ENCODE measurements at regions not wholly inside any gene's neighbourhood (a gene's known extent, or its start where the extent isn't known, plus 50 kb on each side); places are given as distances from the start of the nearest gene placed in this dataset.
"Not testable (repeated sequence)": the region's sequence is repeated elsewhere in the genome, so short reads cannot be mapped to it uniquely, and the experiment has no call there.

GRCh38 chr7:156324201-156324600 is 316.4 kb upstream of the RNF32 start:
- Histone ChIP-seq H3K4me1 (replicated peaks in 1 of 2) (no peaks in the 10 kb centered on the region), H3K27ac (no peak overlapping the region), H3K4me3 (no peak overlapping the region)
- ATAC-seq (replicated peaks in 6 of 8): no peak
- in situ Hi-C loops (cut with MboI; ENCODE audit: low pct_unique_long_range_greater_than_20kb in 2 of 9, low sequenced_read_pairs in 9 of 9, unreplicated experiment in 9 of 9): no loop called here
- WGBS, 10 experiments: 0 to 63% (median 40%) methylated on average over 1 of the region's 1 CpG; no CpG with 5 or more reads in 1 of the 10 experiments

GRCh38 chr7:156321430-156321829 is 319.1 kb upstream of the RNF32 start:
- in situ Hi-C loops (cut with MboI; ENCODE audit: low pct_unique_long_range_greater_than_20kb in 2 of 9, low sequenced_read_pairs in 9 of 9, unreplicated experiment in 9 of 9); H3K27ac ChIP-seq; H3K4me3 ChIP-seq; H3K4me1 ChIP-seq (replicated peaks in 1 of 2); ATAC-seq (replicated peaks in 6 of 8): not testable (repeated sequence)
- 0 to 83% (median 0%) methylated on average over 1 of the region's 1 CpG; no CpG with 5 or more reads in 7 of the 10 experiments for WGBS, 10 experiments

- ATAC-seq (replicated peaks in 6 of 8): no peak
- Histone ChIP-seq H3K4me3 (no peak overlapping the region), H3K4me1 (replicated peaks in 1 of 2) (no peaks in the 10 kb centered on the region), H3K27ac (no peak overlapping the region)
- WGBS, 10 experiments: 0 to 90% (median 73%) methylated on average over 1 to 8 of the region's 11 CpGs; no CpG with 5 or more reads in 6 of the 10 experiments
- in situ Hi-C loops (cut with MboI; ENCODE audit: low pct_unique_long_range_greater_than_20kb in 2 of 9, low sequenced_read_pairs in 9 of 9, unreplicated experiment in 9 of 9): no loop called here
These were observed 321.6 kb upstream of the RNF32 start for GRCh38 chr7:156318926-156319325.

- WGBS, 10 experiments: 17 to 90% (median 69%) methylated on average over 1 to 17 of the region's 18 CpGs; no CpG with 5 or more reads in 2 of the 10 experiments
- in situ Hi-C loops (cut with MboI; ENCODE audit: low pct_unique_long_range_greater_than_20kb in 2 of 9, low sequenced_read_pairs in 9 of 9, unreplicated experiment in 9 of 9): no loop called here
- ATAC-seq (replicated peaks in 6 of 8): no peak
These were observed 322.1 kb upstream of the RNF32 start for GRCh38 chr7:156318426-156318825.

GRCh38 chr7:156309016-156309620 is 331.5 kb upstream of the RNF32 start:
- H3K4me1 ChIP-seq (replicated peaks in 1 of 2): no peaks in the 10 kb centered on the region
- H3K4me3 ChIP-seq: no peak overlapping the region
- WGBS, 10 experiments: 15 to 100% (median 29%) methylated on average over 1 to 10 of the region's 15 CpGs; no CpG with 5 or more reads in 3 of the 10 experiments
- no peak for ATAC-seq (replicated peaks in 6 of 8)
- no peak overlapping the region for H3K27ac ChIP-seq
- in situ Hi-C loops (cut with MboI; ENCODE audit: low pct_unique_long_range_greater_than_20kb in 2 of 9, low sequenced_read_pairs in 9 of 9, unreplicated experiment in 9 of 9): no loop called here

More at GRCh38 chr7:156318426-156318825, 322.1 kb upstream of the RNF32 start:
- H3K4me3 ChIP-seq: no peak overlapping the region
- no peak overlapping the region for H3K27ac ChIP-seq
- H3K4me1 ChIP-seq (replicated peaks in 1 of 2): no peaks in the 10 kb centered on the region

- no peak overlapping the region for H3K27ac ChIP-seq
- no peak overlapping the region for H3K4me3 ChIP-seq
- no peak for ATAC-seq (replicated peaks in 6 of 8)
- WGBS, 10 experiments: 0 to 100% (median 30%) methylated on average over 1 to 4 of the region's 9 CpGs; no CpG with 5 or more reads in 2 of the 10 experiments
- in situ Hi-C loops (cut with MboI; ENCODE audit: low pct_unique_long_range_greater_than_20kb in 2 of 9, low sequenced_read_pairs in 9 of 9, unreplicated experiment in 9 of 9): no loop called here
- H3K4me1 ChIP-seq (replicated peaks in 1 of 2): no peaks in the 10 kb centered on the region
These were observed 333.4 kb upstream of the RNF32 start for GRCh38 chr7:156307193-156307592.

- in situ Hi-C loops (cut with MboI; ENCODE audit: low pct_unique_long_range_greater_than_20kb in 2 of 9, low sequenced_read_pairs in 9 of 9, unreplicated experiment in 9 of 9): no loop called here
- no peak for ATAC-seq (replicated peaks in 6 of 8)
- Histone ChIP-seq H3K4me1 (replicated peaks in 1 of 2) (no peaks in the 10 kb centered on the region), H3K4me3 (no peak overlapping the region), H3K27ac (no peak overlapping the region)
- WGBS, 10 experiments: 16 to 84% (median 41%) methylated on average over 1 to 10 of the region's 10 CpGs; no CpG with 5 or more reads in 4 of the 10 experiments
These were observed 335.2 kb upstream of the RNF32 start for GRCh38 chr7:156305351-156305750.

GRCh38 chr7:156282816-156283215 is 357.8 kb upstream of the RNF32 start:
- H3K27ac ChIP-seq: no peak overlapping the region
- in situ Hi-C loops (cut with MboI; ENCODE audit: low pct_unique_long_range_greater_than_20kb in 2 of 9, low sequenced_read_pairs in 9 of 9, unreplicated experiment in 9 of 9): no loop called here

GRCh38 chr7:156279635-156280034 is 360.9 kb upstream of the RNF32 start:
- in situ Hi-C loops (cut with MboI; ENCODE audit: low pct_unique_long_range_greater_than_20kb in 2 of 9, low sequenced_read_pairs in 9 of 9, unreplicated experiment in 9 of 9): no loop called here
- Histone ChIP-seq H3K4me1 (replicated peaks in 1 of 2) (no peaks in the 10 kb centered on the region), H3K27ac (no peak overlapping the region), H3K4me3 (no peak overlapping the region)
- no peak for ATAC-seq (replicated peaks in 6 of 8)
- WGBS, 10 experiments: 20 to 90% (median 64%) methylated on average over 1 to 4 of the region's 4 CpGs; no CpG with 5 or more reads in 1 of the 10 experiments

More at GRCh38 chr7:156282816-156283215, 357.8 kb upstream of the RNF32 start:
- 0 to 87% (median 62%) methylated on average over 1 to 2 of the region's 2 CpGs; no CpG with 5 or more reads in 2 of the 10 experiments for WGBS, 10 experiments
- ATAC-seq (replicated peaks in 6 of 8): no peak
- Histone ChIP-seq H3K4me1 (replicated peaks in 1 of 2) (no peaks in the 10 kb centered on the region), H3K4me3 (no peak overlapping the region)

- in situ Hi-C loops (cut with MboI; ENCODE audit: low pct_unique_long_range_greater_than_20kb in 2 of 9, low sequenced_read_pairs in 9 of 9, unreplicated experiment in 9 of 9): no loop called here
- Histone ChIP-seq H3K4me1 (replicated peaks in 1 of 2) (no peaks in the 10 kb centered on the region), H3K27ac (no peak overlapping the region), H3K4me3 (no peak overlapping the region)
- 0 to 77% (median 32%) methylated on average over 1 to 4 of the region's 4 CpGs; no CpG with 5 or more reads in 2 of the 10 experiments for WGBS, 10 experiments
- ATAC-seq (replicated peaks in 6 of 8): no peak
These were observed 365.3 kb upstream of the RNF32 start for GRCh38 chr7:156275292-156275691.

- H3K27ac ChIP-seq: no peak overlapping the region
- no peak overlapping the region for H3K4me3 ChIP-seq
- in situ Hi-C loops (cut with MboI; ENCODE audit: low pct_unique_long_range_greater_than_20kb in 2 of 9, low sequenced_read_pairs in 9 of 9, unreplicated experiment in 9 of 9): no loop called here
- WGBS, 10 experiments: 0 to 62% (median 23%) methylated on average over 1 to 3 of the region's 3 CpGs; no CpG with 5 or more reads in 5 of the 10 experiments
- H3K4me1 ChIP-seq (replicated peaks in 1 of 2): no peaks in the 10 kb centered on the region
- ATAC-seq (replicated peaks in 6 of 8): no peak
These were observed 366.0 kb upstream of the RNF32 start for GRCh38 chr7:156274557-156274956.

- WGBS, 10 experiments: 0 to 53% (median 28%) methylated on average over 1 to 3 of the region's 3 CpGs
- Histone ChIP-seq H3K4me3 (no peak overlapping the region), H3K27ac (no peak overlapping the region), H3K4me1 (replicated peaks in 1 of 2) (no peaks in the 10 kb centered on the region)
- ATAC-seq (replicated peaks in 6 of 8): no peak
- in situ Hi-C loops (cut with MboI; ENCODE audit: low pct_unique_long_range_greater_than_20kb in 2 of 9, low sequenced_read_pairs in 9 of 9, unreplicated experiment in 9 of 9): no loop called here
These were observed 379.0 kb upstream of the RNF32 start for GRCh38 chr7:156261581-156261980.

GRCh38 chr7:156257904-156258303 is 382.7 kb upstream of the RNF32 start:
- no peak overlapping the region for H3K4me3 ChIP-seq
- ATAC-seq (replicated peaks in 6 of 8): no peak
- H3K4me1 ChIP-seq (replicated peaks in 1 of 2): no peaks in the 10 kb centered on the region
- no peak overlapping the region for H3K27ac ChIP-seq
- 0 to 40% methylated on average over 1 of the region's 1 CpG; no CpG with 5 or more reads in 8 of the 10 experiments for WGBS, 10 experiments
- in situ Hi-C loops (cut with MboI; ENCODE audit: low pct_unique_long_range_greater_than_20kb in 2 of 9, low sequenced_read_pairs in 9 of 9, unreplicated experiment in 9 of 9): no loop called here

- 0 to 100% (median 80%) methylated on average over 2 to 5 of the region's 5 CpGs; no CpG with 5 or more reads in 4 of the 10 experiments for WGBS, 10 experiments
- no peak for ATAC-seq (replicated peaks in 6 of 8)
- no peak overlapping the region for H3K4me3 ChIP-seq
- H3K27ac ChIP-seq: no peak overlapping the region
- in situ Hi-C loops (cut with MboI; ENCODE audit: low pct_unique_long_range_greater_than_20kb in 2 of 9, low sequenced_read_pairs in 9 of 9, unreplicated experiment in 9 of 9): no loop called here
- H3K4me1 ChIP-seq (replicated peaks in 1 of 2): no peaks in the 10 kb centered on the region
These were observed 384.9 kb upstream of the RNF32 start for GRCh38 chr7:156255635-156256034.
